Keratinocyte (primary cell): ENCODE measurements at regions not wholly inside any gene's neighbourhood (a gene's known extent, or its start where the extent isn't known, plus 50 kb on each side); places are given as distances from the start of the nearest gene placed in this dataset.

Source experiments
- DNase-seq: peaks from one replicate; pipeline ENCODE4 v3.0.0-alpha.2; 2011; ENCODE audit warnings: low read depth, missing footprints, low spot score
- FAIRE-seq: peaks from 2 replicates; lab custom pipeline; 2011; peaks lifted over from hg19 to GRCh38; lab: Jason Lieb, UNC
- H2AFZ ChIP-seq: 2 replicates; pipeline ENCODE4 v1.6.0; 2012; ENCODE audit warnings: low read length, control low read depth, inconsistent platforms; ENCODE audit not compliant: control insufficient read depth
- H3K27ac ChIP-seq: 2 replicates; pipeline ENCODE4 v1.5.1; 2011; ENCODE audit warnings: low read length; ENCODE audit not compliant: control insufficient read depth, insufficient read depth
- H3K27me3 ChIP-seq: 3 replicates; pipeline ENCODE4 v1.6.0; 2011; ENCODE audit warnings: low read length; ENCODE audit not compliant: control insufficient read depth, insufficient read depth; ENCODE audit errors: extremely low read depth
- H3K36me3 ChIP-seq, 2 experiments: 2 replicates in 1 of 2; 3 replicates in 1 of 2; pipeline ENCODE4 v1.5.1; 2011; ENCODE audit warnings: low read length in 2 of 2, mild to moderate bottlenecking in 1 of 2; ENCODE audit not compliant: control insufficient read depth in 2 of 2, insufficient read depth in 2 of 2; ENCODE audit errors: extremely low read depth in 1 of 2
- H3K4me1 ChIP-seq: 3 replicates; pipeline ENCODE4 v1.5.1; 2011; ENCODE audit warnings: low read length; ENCODE audit not compliant: control insufficient read depth, insufficient read depth; ENCODE audit errors: extremely low read depth
- H3K4me2 ChIP-seq: 3 replicates; pipeline ENCODE4 v1.6.0; 2011; ENCODE audit warnings: low read depth, low read length; ENCODE audit not compliant: control insufficient read depth, insufficient read depth; ENCODE audit errors: extremely low read depth
- H3K4me3 ChIP-seq, 3 experiments: fragments of 200-600 bp in 1 of 3; sonication (generic) in 1 of 3; 2 replicates in 2 of 3; 3 replicates in 1 of 3; pipeline ENCODE4 v1.5.1; 2011 to 2016; ENCODE audit warnings: low read length in 3 of 3, mild to moderate bottlenecking in 3 of 3, control low read depth in 2 of 3, inconsistent platforms in 1 of 3, low read depth in 1 of 3, mixed read lengths in 1 of 3, mixed run types in 1 of 3, moderate library complexity in 1 of 3; ENCODE audit not compliant: control insufficient read depth in 2 of 3, insufficient read depth in 2 of 3; ENCODE audit errors: extremely low read depth in 1 of 3
- H3K79me2 ChIP-seq: 2 replicates; pipeline ENCODE4 v1.6.0; 2012; ENCODE audit warnings: low read length; ENCODE audit not compliant: control insufficient read depth, insufficient read depth
- H3K9ac ChIP-seq: 3 replicates; pipeline ENCODE4 v1.6.0; 2011; ENCODE audit warnings: low read length; ENCODE audit not compliant: control insufficient read depth, insufficient read depth; ENCODE audit errors: extremely low read depth
- H3K9me1 ChIP-seq: 3 replicates; pipeline ENCODE4 v1.6.0; 2011; ENCODE audit warnings: low read length; ENCODE audit not compliant: control insufficient read depth, insufficient read depth; ENCODE audit errors: extremely low read depth
- H3K9me3 ChIP-seq: 2 replicates; pipeline ENCODE4 v1.5.1; 2012; ENCODE audit warnings: low read depth, low read length; ENCODE audit not compliant: control insufficient read depth
- H4K20me1 ChIP-seq: 3 replicates; pipeline ENCODE4 v1.6.0; 2011; ENCODE audit warnings: low read length; ENCODE audit not compliant: control insufficient read depth, insufficient read depth; ENCODE audit errors: extremely low read depth
- CTCF ChIP-seq, 3 experiments: IDR thresholded peaks in 1 of 3; conservative IDR thresholded peaks in 1 of 3; optimal IDR thresholded peaks in 1 of 3; 2 replicates in 2 of 3; 3 replicates in 1 of 3; pipeline versions ENCODE3 to v1.5.1; 2011; ENCODE audit warnings: low read length in 3 of 3, mild to moderate bottlenecking in 3 of 3, moderate library complexity in 2 of 3, control low read depth in 1 of 3, inconsistent platforms in 1 of 3; ENCODE audit not compliant: insufficient read depth in 2 of 3; ENCODE audit errors: extremely low read depth in 1 of 3
- EZH2 ChIP-seq: IDR thresholded peaks from one replicate; pipeline ENCODE4 v1.6.1; 2012; ENCODE audit warnings: inconsistent platforms, mild to moderate bottlenecking, low read length, moderate library complexity
- dilution Hi-C: fragments of 300-500 bp; cut with MboI; formaldehyde crosslinking; loops from one replicate; pipeline ENCODE4 v1.7.0; 2020; ENCODE audit warnings: low sequenced_read_pairs; ENCODE audit not compliant: extremely low pct_ligation_motif_present

- H3K9ac ChIP-seq, result no peak overlapping the region
- no peak for TF ChIP-seq CTCF (optimal IDR thresholded peaks at IDR 0.05 in 1 of 3, IDR thresholded peaks at IDR 0.05 in 1 of 3, conservative IDR thresholded peaks at IDR 0.05 in 1 of 3; ENCODE audit: extremely low read depth in 1 of 3, insufficient read depth in 2 of 3, low read length in 3 of 3)
- no peak for TF ChIP-seq EZH2
- no peaks in the 10 kb centered on the region for H4K20me1 ChIP-seq
- dilution Hi-C loops, result no loop called here
- no peaks in the 10 kb centered on the region for H3K9me3 ChIP-seq
- no peaks in the 10 kb centered on the region for H3K9me1 ChIP-seq
- no peak overlapping the region for H3K4me3 ChIP-seq
- no peaks in the 10 kb centered on the region for H3K27me3 ChIP-seq
- H3K4me2 ChIP-seq, result no peak overlapping the region
- no peak overlapping the region for H3K27ac ChIP-seq
- no peak for DNase-seq
- H3K79me2 ChIP-seq, result no peaks in the 10 kb centered on the region
- H2AFZ ChIP-seq, result no peak overlapping the region
- no peaks in the 10 kb centered on the region for H3K36me3 ChIP-seq
- no peak for FAIRE-seq
- H3K4me1 ChIP-seq, result no peaks in the 10 kb centered on the region
Observed at GRCh38 chr12:90122681-90123080, 414.0 kb upstream of the ATP2B1 start.

- Histone ChIP-seq H3K9me3 (no peaks in the 10 kb centered on the region), H3K9me1 (no peaks in the 10 kb centered on the region), H2AFZ (no peak overlapping the region), H3K27me3 (no peaks in the 10 kb centered on the region), H3K36me3 (no peaks in the 10 kb centered on the region), H3K9ac (no peak overlapping the region), H3K79me2 (no peaks in the 10 kb centered on the region), H3K4me2 (no peak overlapping the region), H3K27ac (no peak overlapping the region), H4K20me1 (no peaks in the 10 kb centered on the region), H3K4me1 (no peaks in the 10 kb centered on the region), H3K4me3 (no peak overlapping the region)
- dilution Hi-C loops, result no loop called here
- no peak for DNase-seq
- no peak for FAIRE-seq
- TF ChIP-seq EZH2, result no peak
- no peak for TF ChIP-seq CTCF (optimal IDR thresholded peaks at IDR 0.05 in 1 of 3, IDR thresholded peaks at IDR 0.05 in 1 of 3, conservative IDR thresholded peaks at IDR 0.05 in 1 of 3; ENCODE audit: extremely low read depth in 1 of 3, insufficient read depth in 2 of 3, low read length in 3 of 3)
Observed at GRCh38 chr12:90120627-90121026, 412.0 kb upstream of the ATP2B1 start.
